ENCODE measurements at regions not wholly inside any gene's neighbourhood (a gene's known extent, or its start where the extent isn't known, plus 50 kb on each side); places are given as distances from the start of the nearest gene placed in this dataset.

- no peak for DNase-seq (ENCODE audit: low read depth)
These were observed 454.9 kb downstream of the LMO7 start for GRCh38 chr13:76091076-76091475.

GRCh38 chr13:76086729-76087128, 450.6 kb downstream of the LMO7 start:
- DNase-seq (ENCODE audit: low read depth): no peak

GRCh38 chr13:76067850-76068249, 431.7 kb downstream of the LMO7 start:
- DNase-seq (ENCODE audit: low read depth): no peak

- DNase-seq (ENCODE audit: low read depth): no peak
These were observed 417.1 kb downstream of the LMO7 start for GRCh38 chr13:76053181-76053580.

- DNase-seq (ENCODE audit: low read depth): no peak
These were observed 413.2 kb downstream of the LMO7 start for GRCh38 chr13:76049376-76049746.

GRCh38 chr13:76048675-76049375, 412.7 kb downstream of the LMO7 start:
- DNase-seq (ENCODE audit: low read depth): no peak

- DNase-seq (ENCODE audit: low read depth): no peak
These were observed 412.0 kb downstream of the LMO7 start for GRCh38 chr13:76048131-76048530.

- no peak for DNase-seq (ENCODE audit: low read depth)
These were observed 407.7 kb downstream of the LMO7 start for GRCh38 chr13:76043874-76044273.

- no peak for DNase-seq (ENCODE audit: low read depth)
These were observed 403.0 kb downstream of the LMO7 start for GRCh38 chr13:76038920-76039716.

- DNase-seq (ENCODE audit: low read depth): no peak
These were observed 400.0 kb downstream of the LMO7 start for GRCh38 chr13:76036176-76036575.

GRCh38 chr13:76035711-76036110, 399.6 kb downstream of the LMO7 start:
- DNase-seq (ENCODE audit: low read depth): no peak

- no peak for DNase-seq (ENCODE audit: low read depth)
These were observed 393.6 kb downstream of the LMO7 start for GRCh38 chr13:76029706-76030105.

- no peak for DNase-seq (ENCODE audit: low read depth)
These were observed 393.0 kb downstream of the LMO7 start for GRCh38 chr13:76029088-76029487.

- DNase-seq (ENCODE audit: low read depth): no peak
These were observed 391.0 kb downstream of the LMO7 start for GRCh38 chr13:76027131-76027530.

- no peak for DNase-seq (ENCODE audit: low read depth)
These were observed 389.3 kb downstream of the LMO7 start for GRCh38 chr13:76025392-76025791.

GRCh38 chr13:76024151-76024550, 388.0 kb downstream of the LMO7 start:
- no peak for DNase-seq (ENCODE audit: low read depth)

GRCh38 chr13:76023652-76024051, 387.5 kb downstream of the LMO7 start:
- DNase-seq (ENCODE audit: low read depth): no peak

- no peak for DNase-seq (ENCODE audit: low read depth)
These were observed 384.4 kb downstream of the LMO7 start for GRCh38 chr13:76020421-76020955.

GRCh38 chr13:76019421-76020044, 383.4 kb downstream of the LMO7 start:
- no peak for DNase-seq (ENCODE audit: low read depth)

- DNase-seq (ENCODE audit: low read depth): no peak
These were observed 381.9 kb downstream of the LMO7 start for GRCh38 chr13:76017861-76018556.

- no peak for DNase-seq (ENCODE audit: low read depth)
These were observed 380.8 kb downstream of the LMO7 start for GRCh38 chr13:76016799-76017400.
